C4-2B (cell line): ENCODE measurements at regions not wholly inside any gene's neighbourhood (a gene's known extent, or its start where the extent isn't known, plus 50 kb on each side); places are given as distances from the start of the nearest gene placed in this dataset.

Source experiments
- ZFX ChIP-seq: fragments of 450-650 bp; IDR thresholded peaks from 2 replicates; pipeline ENCODE4 v1.6.1; 2017
- TF ChIP-seq, protein P1 (sequence below): fragments of 450-650 bp; conservative IDR thresholded peaks from 2 replicates; pipeline ENCODE4 v1.5.1; 2017; ENCODE audit warnings: mild to moderate bottlenecking

DNA sequence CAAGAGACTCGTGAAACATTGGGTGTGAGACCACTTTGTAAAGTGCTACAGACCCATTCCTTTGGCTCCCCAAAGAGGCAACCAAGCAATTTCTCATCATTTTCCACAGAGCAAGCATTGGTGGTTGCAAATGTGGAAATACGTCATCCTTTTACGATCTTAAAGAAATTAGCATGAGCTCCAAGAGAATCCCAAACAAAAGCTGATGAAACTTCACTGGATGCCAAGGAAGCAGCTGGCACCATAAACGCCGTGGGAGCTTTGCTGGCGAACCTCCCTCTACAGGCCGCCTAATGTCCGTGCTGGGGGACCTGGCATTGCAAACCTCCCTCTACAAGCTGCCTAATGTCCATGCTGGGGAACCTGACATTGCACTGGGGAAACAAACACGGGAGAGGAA lies 432.4 kb downstream of the ACTL7B start:
- TF ChIP-seq, protein P1, sequence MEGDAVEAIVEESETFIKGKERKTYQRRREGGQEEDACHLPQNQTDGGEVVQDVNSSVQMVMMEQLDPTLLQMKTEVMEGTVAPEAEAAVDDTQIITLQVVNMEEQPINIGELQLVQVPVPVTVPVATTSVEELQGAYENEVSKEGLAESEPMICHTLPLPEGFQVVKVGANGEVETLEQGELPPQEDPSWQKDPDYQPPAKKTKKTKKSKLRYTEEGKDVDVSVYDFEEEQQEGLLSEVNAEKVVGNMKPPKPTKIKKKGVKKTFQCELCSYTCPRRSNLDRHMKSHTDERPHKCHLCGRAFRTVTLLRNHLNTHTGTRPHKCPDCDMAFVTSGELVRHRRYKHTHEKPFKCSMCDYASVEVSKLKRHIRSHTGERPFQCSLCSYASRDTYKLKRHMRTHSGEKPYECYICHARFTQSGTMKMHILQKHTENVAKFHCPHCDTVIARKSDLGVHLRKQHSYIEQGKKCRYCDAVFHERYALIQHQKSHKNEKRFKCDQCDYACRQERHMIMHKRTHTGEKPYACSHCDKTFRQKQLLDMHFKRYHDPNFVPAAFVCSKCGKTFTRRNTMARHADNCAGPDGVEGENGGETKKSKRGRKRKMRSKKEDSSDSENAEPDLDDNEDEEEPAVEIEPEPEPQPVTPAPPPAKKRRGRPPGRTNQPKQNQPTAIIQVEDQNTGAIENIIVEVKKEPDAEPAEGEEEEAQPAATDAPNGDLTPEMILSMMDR: no peak
- no peak for TF ChIP-seq ZFX
